Choroid plexus epithelial cell (primary cell): ENCODE measurements at regions not wholly inside any gene's neighbourhood (a gene's known extent, or its start where the extent isn't known, plus 50 kb on each side); places are given as distances from the start of the nearest gene placed in this dataset.
A peak's percentile ranks its signal among the peaks of the same experiment; 100 is the strongest.
"Not testable (repeated sequence)": the region's sequence is repeated elsewhere in the genome, so short reads cannot be mapped to it uniquely, and the experiment has no call there.

Source experiments
- DNase-seq: peaks from one replicate; pipeline ENCODE4 v3.0.0-alpha.2; 2010; ENCODE audit warnings: low read depth
- H3K4me3 ChIP-seq: 2 replicates; pipeline ENCODE4 v1.5.1; 2011; ENCODE audit warnings: low read depth, mild to moderate bottlenecking, control low read depth, low read length, moderate library complexity
- CTCF ChIP-seq: conservative IDR thresholded peaks from 2 replicates; pipeline ENCODE4 v1.5.1; 2011; ENCODE audit warnings: low read depth, mild to moderate bottlenecking, control low read depth, inconsistent platforms, low read length, moderate library complexity

- no peak for DNase-seq
- no peak for TF ChIP-seq CTCF
- H3K4me3 ChIP-seq, result no peak overlapping the region
These were observed 1532.3 kb downstream of the PCDH9 start for GRCh38 chr13:65697843-65698242.

- no peak for TF ChIP-seq CTCF
- DNase-seq, result peak; percentile 78
- H3K4me3 ChIP-seq, result no peak overlapping the region
These were observed 1550.9 kb downstream of the PCDH9 start for GRCh38 chr13:65679240-65679639.

GRCh38 chr13:65677906-65678305, 1552.2 kb downstream of the PCDH9 start:
- TF ChIP-seq CTCF, result peak; percentile 46
- no peak overlapping the region for H3K4me3 ChIP-seq
- DNase-seq, result peak; percentile 60

- H3K4me3 ChIP-seq, DNase-seq: not testable (repeated sequence)
These were observed 1554.8 kb downstream of the PCDH9 start for GRCh38 chr13:65675383-65675782.

- TF ChIP-seq CTCF, result no peak
- H3K4me3 ChIP-seq, result no peak overlapping the region
- no peak for DNase-seq
These were observed 1560.0 kb downstream of the PCDH9 start for GRCh38 chr13:65670014-65670625.

GRCh38 chr13:65660731-65661130, 1569.4 kb downstream of the PCDH9 start:
- TF ChIP-seq CTCF, result no peak
- no peak for DNase-seq
- no peak overlapping the region for H3K4me3 ChIP-seq

GRCh38 chr13:65656740-65657329, 1573.3 kb downstream of the PCDH9 start:
- H3K4me3 ChIP-seq, result no peak overlapping the region
- TF ChIP-seq CTCF, result peak; percentile 65
- peak; percentile 63 for DNase-seq
